ENCODE measurements at regions not wholly inside any gene's neighbourhood (a gene's known extent, or its start where the extent isn't known, plus 50 kb on each side); places are given as distances from the start of the nearest gene placed in this dataset.

- Histone ChIP-seq H3K79me1 (ENCODE audit: low read depth, low read length) (no peaks in the 10 kb centered on the region), H3K4me1 (ENCODE audit: control insufficient read depth in 2 of 2, insufficient read depth in 1 of 2, low read depth in 1 of 2, low read length in 2 of 2) (peaks cover under 1 to 1% of the 10 kb centered on the region in 2 donors), H2BK12ac (ENCODE audit: low read length) (no peak overlapping the region), H3K9ac (ENCODE audit: low read depth, low read length, poor library complexity) (no peak overlapping the region), H3K27me3 (ENCODE audit: control insufficient read depth in 3 of 3, insufficient read depth in 3 of 3, low read depth in 1 of 3, low read length in 3 of 3) (no peaks in the 10 kb centered on the region), H2AK5ac (ENCODE audit: low read depth, low read length) (no peak overlapping the region), H2BK5ac (ENCODE audit: low read length) (no peak overlapping the region), H3K9me3 (replicated peaks in 1 of 2; ENCODE audit: control insufficient read depth in 2 of 2, insufficient read depth in 1 of 2, low read depth in 1 of 2, low read length in 2 of 2) (no peaks in the 10 kb centered on the region), H3K36me3 (replicated peaks in 1 of 2; ENCODE audit: control insufficient read depth in 2 of 2, insufficient read depth in 2 of 2, low read length in 2 of 2) (no peaks in the 10 kb centered on the region), H2BK15ac (ENCODE audit: low read length) (no peak overlapping the region), H3K14ac (ENCODE audit: low read length) (no peak overlapping the region), H4K8ac (ENCODE audit: low read depth, low read length) (no peak overlapping the region), H3K4me3 (ENCODE audit: low read length in 2 of 2) (no peak overlapping the region), H3K18ac (ENCODE audit: low read length) (no peak overlapping the region), H3K4me2 (ENCODE audit: insufficient read depth, low read length, poor library complexity, severe bottlenecking) (no peak overlapping the region), H3K23ac (ENCODE audit: low read depth, low read length, poor library complexity) (no peak overlapping the region), H2BK120ac (ENCODE audit: low read depth, low read length) (no peak overlapping the region), H3K4ac (ENCODE audit: low read length) (no peak overlapping the region), H3K27ac (replicated peaks; ENCODE audit: low read length) (no peak overlapping the region), H4K91ac (ENCODE audit: low read depth, low read length, poor library complexity) (no peak overlapping the region), H2AFZ (ENCODE audit: low read length) (peak overlapping the region; percentile 21)
- DNase-seq (ENCODE audit: low spot score) = no peak
Observed at GRCh38 chr7:20475756-20476155, 139.7 kb upstream of the ABCB5 start.

- Histone ChIP-seq H3K27me3 (ENCODE audit: control insufficient read depth in 3 of 3, insufficient read depth in 3 of 3, low read depth in 1 of 3, low read length in 3 of 3) (no peaks in the 10 kb centered on the region), H2BK5ac (ENCODE audit: low read length) (no peak overlapping the region), H4K91ac (ENCODE audit: low read depth, low read length, poor library complexity) (no peak overlapping the region), H3K36me3 (replicated peaks in 1 of 2; ENCODE audit: control insufficient read depth in 2 of 2, insufficient read depth in 2 of 2, low read length in 2 of 2) (no peaks in the 10 kb centered on the region), H2AK5ac (ENCODE audit: low read depth, low read length) (no peak overlapping the region), H4K8ac (ENCODE audit: low read depth, low read length) (no peak overlapping the region), H3K4me1 (ENCODE audit: control insufficient read depth in 2 of 2, insufficient read depth in 1 of 2, low read depth in 1 of 2, low read length in 2 of 2) (peaks cover 1 to 12% of the 10 kb centered on the region in 2 donors), H2BK15ac (ENCODE audit: low read length) (no peak overlapping the region), H3K4ac (ENCODE audit: low read length) (no peak overlapping the region), H3K4me2 (ENCODE audit: insufficient read depth, low read length, poor library complexity, severe bottlenecking) (no peak overlapping the region), H3K9ac (ENCODE audit: low read depth, low read length, poor library complexity) (no peak overlapping the region), H2BK12ac (ENCODE audit: low read length) (no peak overlapping the region), H3K4me3 (ENCODE audit: low read length in 2 of 2) (no peak overlapping the region), H2AFZ (ENCODE audit: low read length) (no peak overlapping the region), H2BK120ac (ENCODE audit: low read depth, low read length) (no peak overlapping the region), H3K18ac (ENCODE audit: low read length) (no peak overlapping the region), H3K9me3 (replicated peaks in 1 of 2; ENCODE audit: control insufficient read depth in 2 of 2, insufficient read depth in 1 of 2, low read depth in 1 of 2, low read length in 2 of 2) (no peaks in the 10 kb centered on the region), H3K14ac (ENCODE audit: low read length) (no peak overlapping the region), H3K23ac (ENCODE audit: low read depth, low read length, poor library complexity) (no peak overlapping the region), H3K27ac (replicated peaks; ENCODE audit: low read length) (no peak overlapping the region), H3K79me1 (ENCODE audit: low read depth, low read length) (no peaks in the 10 kb centered on the region)
- no CpG with 5 or more reads among the region's 1 CpG for WGBS, 2 donors (ENCODE audit: extremely low coverage in 2 of 2, insufficient read length in 2 of 2, insufficient replicate concordance in 1 of 2)
- DNase-seq (ENCODE audit: low spot score) = no peak
Observed at GRCh38 chr7:20477067-20477466, 138.4 kb upstream of the ABCB5 start.

- Histone ChIP-seq H3K36me3 (replicated peaks in 1 of 2; ENCODE audit: control insufficient read depth in 2 of 2, insufficient read depth in 2 of 2, low read length in 2 of 2) (no peaks in the 10 kb centered on the region), H3K4me2 (ENCODE audit: insufficient read depth, low read length, poor library complexity, severe bottlenecking) (no peak overlapping the region), H2BK120ac (ENCODE audit: low read depth, low read length) (no peak overlapping the region), H2BK12ac (ENCODE audit: low read length) (no peak overlapping the region), H4K8ac (ENCODE audit: low read depth, low read length) (no peak overlapping the region), H3K18ac (ENCODE audit: low read length) (no peak overlapping the region), H2BK5ac (ENCODE audit: low read length) (no peak overlapping the region), H2BK15ac (ENCODE audit: low read length) (no peak overlapping the region), H3K23ac (ENCODE audit: low read depth, low read length, poor library complexity) (no peak overlapping the region), H4K91ac (ENCODE audit: low read depth, low read length, poor library complexity) (no peak overlapping the region), H3K9me3 (replicated peaks in 1 of 2; ENCODE audit: control insufficient read depth in 2 of 2, insufficient read depth in 1 of 2, low read depth in 1 of 2, low read length in 2 of 2) (no peaks in the 10 kb centered on the region), H2AK5ac (ENCODE audit: low read depth, low read length) (no peak overlapping the region), H2AFZ (ENCODE audit: low read length) (no peak overlapping the region), H3K79me1 (ENCODE audit: low read depth, low read length) (no peaks in the 10 kb centered on the region), H3K4ac (ENCODE audit: low read length) (no peak overlapping the region), H3K14ac (ENCODE audit: low read length) (no peak overlapping the region), H3K4me3 (ENCODE audit: low read length in 2 of 2) (no peak overlapping the region), H3K9ac (ENCODE audit: low read depth, low read length, poor library complexity) (no peak overlapping the region), H3K4me1 (ENCODE audit: control insufficient read depth in 2 of 2, insufficient read depth in 1 of 2, low read depth in 1 of 2, low read length in 2 of 2) (peaks cover 1 to 26% of the 10 kb centered on the region in 2 donors), H3K27me3 (ENCODE audit: control insufficient read depth in 3 of 3, insufficient read depth in 3 of 3, low read depth in 1 of 3, low read length in 3 of 3) (no peaks in the 10 kb centered on the region), H3K27ac (replicated peaks; ENCODE audit: low read length) (no peak overlapping the region)
- no peak for DNase-seq (ENCODE audit: low spot score)
Observed at GRCh38 chr7:20479706-20480105, 135.8 kb upstream of the ABCB5 start.

- no peak overlapping the region for H3K23ac ChIP-seq (ENCODE audit: low read depth, low read length, poor library complexity)
- no peak overlapping the region for H3K27ac ChIP-seq (replicated peaks; ENCODE audit: low read length)
- H3K4me3 ChIP-seq (ENCODE audit: low read length in 2 of 2) = no peak overlapping the region
Observed at GRCh38 chr7:20482071-20482470, 133.4 kb upstream of the ABCB5 start.

More at GRCh38 chr7:20482071-20482470, 133.4 kb upstream of the ABCB5 start:
- peaks cover 0 to 26% of the 10 kb centered on the region in 2 donors for H3K4me1 ChIP-seq (ENCODE audit: control insufficient read depth in 2 of 2, insufficient read depth in 1 of 2, low read depth in 1 of 2, low read length in 2 of 2)
- no CpG with 5 or more reads among the region's 2 CpGs for WGBS, 2 donors (ENCODE audit: extremely low coverage in 2 of 2, insufficient read length in 2 of 2, insufficient replicate concordance in 1 of 2)
- H3K18ac ChIP-seq (ENCODE audit: low read length) = no peak overlapping the region
- no peak for DNase-seq (ENCODE audit: low spot score)
- no peak overlapping the region for H2BK12ac ChIP-seq (ENCODE audit: low read length)
- H3K4ac ChIP-seq (ENCODE audit: low read length) = no peak overlapping the region
- H3K9me3 ChIP-seq (replicated peaks in 1 of 2; ENCODE audit: control insufficient read depth in 2 of 2, insufficient read depth in 1 of 2, low read depth in 1 of 2, low read length in 2 of 2) = peaks cover 4 to 8% of the 10 kb centered on the region in 2 donors
- no peak overlapping the region for H2BK5ac ChIP-seq (ENCODE audit: low read length)
- no peaks in the 10 kb centered on the region for H3K36me3 ChIP-seq (replicated peaks in 1 of 2; ENCODE audit: control insufficient read depth in 2 of 2, insufficient read depth in 2 of 2, low read length in 2 of 2)
- no peak overlapping the region for H2BK15ac ChIP-seq (ENCODE audit: low read length)
- no peak overlapping the region for H3K14ac ChIP-seq (ENCODE audit: low read length)
- H3K4me2 ChIP-seq (ENCODE audit: insufficient read depth, low read length, poor library complexity, severe bottlenecking) = no peak overlapping the region
- no peaks in the 10 kb centered on the region for H3K27me3 ChIP-seq (ENCODE audit: control insufficient read depth in 3 of 3, insufficient read depth in 3 of 3, low read depth in 1 of 3, low read length in 3 of 3)
- H2AK5ac ChIP-seq (ENCODE audit: low read depth, low read length) = no peak overlapping the region
- H4K8ac ChIP-seq (ENCODE audit: low read depth, low read length) = no peak overlapping the region
- H2BK120ac ChIP-seq (ENCODE audit: low read depth, low read length) = no peak overlapping the region
- no peak overlapping the region for H3K9ac ChIP-seq (ENCODE audit: low read depth, low read length, poor library complexity)
- H3K79me1 ChIP-seq (ENCODE audit: low read depth, low read length) = no peaks in the 10 kb centered on the region
- H2AFZ ChIP-seq (ENCODE audit: low read length) = peak overlapping the region; percentile 51
- H4K91ac ChIP-seq (ENCODE audit: low read depth, low read length, poor library complexity) = no peak overlapping the region
